ENCODE measurements at regions not wholly inside any gene's neighbourhood (a gene's known extent, or its start where the extent isn't known, plus 50 kb on each side); places are given as distances from the start of the nearest gene placed in this dataset.

GRCh38 chr4:181078196-181078595 is 1165.0 kb upstream of the TENM3 start:
- H3K4me1 ChIP-seq: peaks cover 6% of the 10 kb centered on the region; the same call in 1 of the 2 replicates
- no peaks in the 10 kb centered on the region for H3K36me3 ChIP-seq
- H3K9me3 ChIP-seq: no peaks in the 10 kb centered on the region
- TF ChIP-seq CTCF (IDR thresholded peaks at IDR 0.05; ENCODE audit: low read depth, low read length): no peak
- H3K27me3 ChIP-seq: no peaks in the 10 kb centered on the region
- no peak for DNase-seq
- no peak overlapping the region for H3K4me3 ChIP-seq (ENCODE audit: low read depth, low read length)

GRCh38 chr4:181083757-181084361 is 1159.3 kb upstream of the TENM3 start:
- Histone ChIP-seq H3K4me3 (ENCODE audit: low read depth, low read length) (no peak overlapping the region), H3K36me3 (no peaks in the 10 kb centered on the region), H3K27me3 (no peaks in the 10 kb centered on the region), H3K4me1 (no peaks in the 10 kb centered on the region; the same call in 1 of the 2 replicates), H3K9me3 (no peaks in the 10 kb centered on the region)
- no peak for TF ChIP-seq CTCF (IDR thresholded peaks at IDR 0.05; ENCODE audit: low read depth, low read length)
- DNase-seq: no peak

DNA sequence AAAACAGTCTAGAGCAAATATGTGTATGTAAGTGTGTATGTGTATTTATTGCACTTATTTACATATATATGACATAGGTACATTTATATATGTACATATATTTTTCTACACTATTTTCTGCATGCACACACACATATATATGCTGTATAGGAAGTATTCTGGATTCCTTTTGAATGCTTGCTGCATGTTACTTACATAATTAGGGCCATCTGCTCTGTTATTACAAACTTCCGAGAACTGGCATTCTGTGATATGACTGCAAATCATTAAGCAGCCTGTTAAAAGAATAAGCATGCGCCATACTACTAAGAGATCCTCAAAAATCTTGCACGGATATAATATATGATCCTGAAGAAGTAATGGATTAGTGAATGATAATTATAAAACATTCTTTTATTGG is 1157.6 kb upstream of the TENM3 start:
- Histone ChIP-seq H3K36me3 (no peaks in the 10 kb centered on the region), H3K9me3 (no peaks in the 10 kb centered on the region), H3K27me3 (no peaks in the 10 kb centered on the region), H3K4me1 (no peaks in the 10 kb centered on the region), H3K4me3 (ENCODE audit: low read depth, low read length) (no peak overlapping the region)
- no peak for DNase-seq
- TF ChIP-seq CTCF (IDR thresholded peaks at IDR 0.05; ENCODE audit: low read depth, low read length): no peak

DNA sequence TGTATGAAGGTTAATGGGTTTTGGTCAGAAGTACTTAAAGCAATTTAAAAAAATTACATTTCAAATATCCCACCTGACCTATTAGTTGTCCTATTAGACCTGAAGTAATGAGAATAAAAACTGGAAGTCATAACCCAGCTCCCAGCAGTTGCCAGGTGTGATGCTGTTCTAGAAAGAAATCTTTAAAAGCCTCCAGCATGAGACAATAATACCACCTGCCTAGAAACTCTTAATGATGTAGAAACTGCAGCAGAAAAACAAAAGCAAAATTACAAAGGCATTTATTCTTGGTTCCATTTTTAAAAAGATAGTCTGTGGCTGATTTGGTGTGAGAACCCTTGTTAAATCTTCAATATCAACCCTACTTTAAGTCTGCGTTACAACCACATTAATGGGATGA is 1137.7 kb upstream of the TENM3 start:
- Histone ChIP-seq H3K36me3 (no peaks in the 10 kb centered on the region), H3K9me3 (no peaks in the 10 kb centered on the region), H3K4me1 (no peaks in the 10 kb centered on the region), H3K4me3 (ENCODE audit: low read depth, low read length) (no peak overlapping the region), H3K27me3 (no peaks in the 10 kb centered on the region)
- no peak for TF ChIP-seq CTCF (IDR thresholded peaks at IDR 0.05; ENCODE audit: low read depth, low read length)
- DNase-seq: no peak

- Histone ChIP-seq H3K36me3 (no peaks in the 10 kb centered on the region), H3K4me1 (no peaks in the 10 kb centered on the region), H3K27me3 (no peaks in the 10 kb centered on the region), H3K4me3 (ENCODE audit: low read depth, low read length) (no peak overlapping the region), H3K9me3 (no peaks in the 10 kb centered on the region)
- no peak for DNase-seq
- TF ChIP-seq CTCF (IDR thresholded peaks at IDR 0.05; ENCODE audit: low read depth, low read length): no peak
Measured at GRCh38 chr4:181106398-181106797, 1136.8 kb upstream of the TENM3 start.

DNA sequence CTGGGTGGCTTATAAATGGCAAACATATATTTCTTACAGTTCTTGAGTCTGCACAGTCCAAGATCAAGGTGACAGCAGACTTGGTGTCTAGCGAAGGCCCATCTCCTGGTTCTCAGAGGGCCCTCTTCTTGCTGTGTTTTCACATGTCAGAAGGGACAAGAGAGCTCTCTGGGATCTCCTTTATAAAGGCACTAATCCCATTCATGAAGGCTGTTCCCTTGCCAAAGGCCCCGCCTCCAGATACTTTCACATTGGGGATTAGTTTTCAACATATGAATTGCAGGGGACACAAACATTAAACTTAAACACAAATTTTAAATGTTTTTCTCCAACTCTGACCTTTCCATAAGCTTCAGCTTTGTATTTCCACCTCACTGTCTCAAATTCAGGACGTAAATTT is 1135.0 kb upstream of the TENM3 start:
- Histone ChIP-seq H3K36me3 (no peaks in the 10 kb centered on the region), H3K4me3 (ENCODE audit: low read depth, low read length) (no peak overlapping the region), H3K9me3 (no peaks in the 10 kb centered on the region), H3K27me3 (no peaks in the 10 kb centered on the region), H3K4me1 (no peaks in the 10 kb centered on the region)
- no peak for TF ChIP-seq CTCF (IDR thresholded peaks at IDR 0.05; ENCODE audit: low read depth, low read length)
- DNase-seq: no peak
